IMR-90 (cell line): ENCODE measurements at regions not wholly inside any gene's neighbourhood (a gene's known extent, or its start where the extent isn't known, plus 50 kb on each side); places are given as distances from the start of the nearest gene placed in this dataset.

Experiments used
- CEBPB ChIP-seq: IDR thresholded peaks from 2 replicates; pipeline ENCODE4 v1.6.1; 2012; ENCODE audit warnings: low read depth, low read length, improper control_type of control experiment
- FOS ChIP-seq: fragments of 150-350 bp; IDR thresholded peaks from 2 replicates; pipeline ENCODE4 v1.6.1; 2016; ENCODE audit warnings: low read depth, low read length
- MXI1 ChIP-seq: IDR thresholded peaks from 2 replicates; pipeline ENCODE4 v1.6.1; 2012; ENCODE audit warnings: low read depth, mild to moderate bottlenecking, low read length, moderate library complexity, borderline replicate concordance
- NFE2L2 ChIP-seq: fragments of 150-350 bp; IDR thresholded peaks from 2 replicates; pipeline ENCODE4 v1.6.1; 2016; ENCODE audit warnings: low read depth, mild to moderate bottlenecking, low read length
- POLR2A ChIP-seq: IDR thresholded peaks from 2 replicates; pipeline ENCODE4 v1.6.1; 2012; ENCODE audit warnings: mild to moderate bottlenecking, low read depth, low read length
- RAD21 ChIP-seq: IDR thresholded peaks from 2 replicates; pipeline ENCODE4 v1.6.1; 2012; ENCODE audit warnings: low read length, improper control_type of control experiment
- TF ChIP-seq, protein P1 (sequence below): conservative IDR thresholded peaks from 2 replicates; pipeline ENCODE4 v1.5.1; 2012; ENCODE audit warnings: mild to moderate bottlenecking, low read depth, low read length, improper control_type of control experiment

DNA sequence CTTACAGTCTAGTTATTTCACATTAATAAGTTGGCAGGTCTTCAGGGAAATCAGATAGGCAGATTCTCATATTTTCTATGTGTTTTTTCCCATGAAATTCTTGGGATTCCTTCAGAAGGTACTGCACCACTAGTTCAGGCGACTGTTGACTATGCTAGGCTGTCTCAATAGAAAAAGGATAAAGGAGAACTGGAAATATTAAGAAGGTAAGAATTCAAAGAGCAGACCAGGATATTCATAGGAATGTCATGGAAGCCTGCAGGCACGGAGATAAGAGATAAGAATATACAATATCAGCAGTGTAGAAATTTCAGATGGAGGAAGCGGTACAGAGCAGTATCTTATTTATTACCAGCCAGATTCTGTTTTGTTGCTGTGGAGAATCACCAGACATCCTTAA, 432.1 kb upstream of the MDFIC2 start:
- TF ChIP-seq POLR2A (no peak), RAD21 (no peak), MXI1 (no peak), CEBPB (no peak), NFE2L2 (no peak), FOS (no peak)
- TF ChIP-seq, protein P1, sequence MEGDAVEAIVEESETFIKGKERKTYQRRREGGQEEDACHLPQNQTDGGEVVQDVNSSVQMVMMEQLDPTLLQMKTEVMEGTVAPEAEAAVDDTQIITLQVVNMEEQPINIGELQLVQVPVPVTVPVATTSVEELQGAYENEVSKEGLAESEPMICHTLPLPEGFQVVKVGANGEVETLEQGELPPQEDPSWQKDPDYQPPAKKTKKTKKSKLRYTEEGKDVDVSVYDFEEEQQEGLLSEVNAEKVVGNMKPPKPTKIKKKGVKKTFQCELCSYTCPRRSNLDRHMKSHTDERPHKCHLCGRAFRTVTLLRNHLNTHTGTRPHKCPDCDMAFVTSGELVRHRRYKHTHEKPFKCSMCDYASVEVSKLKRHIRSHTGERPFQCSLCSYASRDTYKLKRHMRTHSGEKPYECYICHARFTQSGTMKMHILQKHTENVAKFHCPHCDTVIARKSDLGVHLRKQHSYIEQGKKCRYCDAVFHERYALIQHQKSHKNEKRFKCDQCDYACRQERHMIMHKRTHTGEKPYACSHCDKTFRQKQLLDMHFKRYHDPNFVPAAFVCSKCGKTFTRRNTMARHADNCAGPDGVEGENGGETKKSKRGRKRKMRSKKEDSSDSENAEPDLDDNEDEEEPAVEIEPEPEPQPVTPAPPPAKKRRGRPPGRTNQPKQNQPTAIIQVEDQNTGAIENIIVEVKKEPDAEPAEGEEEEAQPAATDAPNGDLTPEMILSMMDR = no peak
